ENCODE measurements at regions not wholly inside any gene's neighbourhood (a gene's known extent, or its start where the extent isn't known, plus 50 kb on each side); places are given as distances from the start of the nearest gene placed in this dataset.

- WGBS (ENCODE audit: insufficient coverage, low coverage, missing lambda C conversion rate) = 0% methylated on average over 4 of the region's 4 CpGs
- H3K79me2 ChIP-seq (ENCODE audit: control insufficient read depth, insufficient read depth, low read length) = no peaks in the 10 kb centered on the region
- no peak overlapping the region for H3K9ac ChIP-seq (ENCODE audit: insufficient read depth in 1 of 2, low read depth in 2 of 2, low read length in 2 of 2)
- BruUV-seq (replicated peaks) = no TSS peak
- ATAC-seq (no peak), DNase-seq (ENCODE audit: extremely low read depth in 1 of 4, low spot score in 3 of 4) (no peak), FAIRE-seq (no peak)
- no peaks in the 10 kb centered on the region for H3K4me1 ChIP-seq (replicated peaks in 1 of 2; ENCODE audit: control insufficient read depth in 2 of 2, insufficient read depth in 2 of 2, low read length in 2 of 2)
- in situ Hi-C loops (cut with MboI) (no loop called here), intact Hi-C loops (cut with micrococcal nuclease) (no loop called here)
- POLR2A ChIA-PET = no interaction called here
- H3K4me2 ChIP-seq (ENCODE audit: insufficient read depth, low read length) = no peak overlapping the region
- H2AFZ ChIP-seq (ENCODE audit: low read depth, low read length) = no peak overlapping the region
- H3K9me1 ChIP-seq (ENCODE audit: control insufficient read depth, insufficient read depth, low read length) = no peaks in the 10 kb centered on the region
- peaks cover 7 to 42% of the 10 kb centered on the region in 2 experiments for H3K27me3 ChIP-seq (ENCODE audit: control insufficient read depth in 2 of 2, insufficient read depth in 2 of 2, low read length in 2 of 2)
- H3K4me3 ChIP-seq = no peak overlapping the region
- H4K20me1 ChIP-seq (replicated peaks; ENCODE audit: control insufficient read depth, insufficient read depth, low read length) = no peaks in the 10 kb centered on the region
- no peaks in the 10 kb centered on the region for H3K36me3 ChIP-seq (ENCODE audit: control insufficient read depth, insufficient read depth, low read length)
- no peak overlapping the region for H3K27ac ChIP-seq (ENCODE audit: extremely low read depth, low read depth, low read length)
- CTCF ChIA-PET (ENCODE audit: low intra/inter-chr PET ratio) = no interaction called here
- H3K9me3 ChIP-seq (replicated peaks; ENCODE audit: control insufficient read depth, insufficient read depth, low read depth, low read length) = no peaks in the 10 kb centered on the region
- TF ChIP-seq SMAD2 (IDR thresholded peaks at IDR 0.05; ENCODE audit: low read depth, low read length) = no peak
- no peak for TF ChIP-seq TEAD4 (IDR thresholded peaks at IDR 0.05; ENCODE audit: low read length)
- no peak for TF ChIP-seq TEAD4 (CRISPR knock-in tag; IDR thresholded peaks at IDR 0.05; ENCODE audit: borderline replicate concordance)
- no peak for TF ChIP-seq PRPF4 (IDR thresholded peaks at IDR 0.05; ENCODE audit: insufficient read depth, low read depth, low read length, poor library complexity, severe bottlenecking)
- no peak for TF ChIP-seq ZNF589 (CRISPR knock-in tag; IDR thresholded peaks at IDR 0.05; ENCODE audit: low read depth)
- TF ChIP-seq EP300 (IDR thresholded peaks at IDR 0.05; ENCODE audit: low read length) = no peak
- no peak for TF ChIP-seq ATF2 (CRISPR knock-in tag; IDR thresholded peaks at IDR 0.05)
- no peak for TF ChIP-seq HNRNPLL (IDR thresholded peaks at IDR 0.05; ENCODE audit: low read depth, low read length, poor library complexity, severe bottlenecking)
- no peak for TF ChIP-seq U2AF2 (optimal IDR thresholded peaks at IDR 0.05; ENCODE audit: low read depth, low read length)
- no peak for TF ChIP-seq HIVEP1 (CRISPR knock-in tag; IDR thresholded peaks at IDR 0.05)
- TF ChIP-seq TOE1 (IDR thresholded peaks at IDR 0.05; ENCODE audit: borderline replicate concordance) = no peak
- no peak for TF ChIP-seq TOE1 (CRISPR knock-in tag; IDR thresholded peaks at IDR 0.05; ENCODE audit: borderline replicate concordance, low read depth)
- no peak for TF ChIP-seq ZNF217 (CRISPR knock-in tag; IDR thresholded peaks at IDR 0.05)
- no peak for TF ChIP-seq FOXA1 (IDR thresholded peaks at IDR 0.05; ENCODE audit: borderline replicate concordance)
- TF ChIP-seq SFPQ (IDR thresholded peaks at IDR 0.05; ENCODE audit: low read depth, low read length) = no peak
- no peak for TF ChIP-seq NFXL1 (CRISPR knock-in tag; IDR thresholded peaks at IDR 0.05)
- TF ChIP-seq SLC30A9 (CRISPR knock-in tag; IDR thresholded peaks at IDR 0.05) = no peak
- no peak for TF ChIP-seq FOXA3 (CRISPR knock-in tag; conservative IDR thresholded peaks at IDR 0.05 in 1 of 2, IDR thresholded peaks at IDR 0.05 in 1 of 2)
- TF ChIP-seq ZNF445 (CRISPR knock-in tag; IDR thresholded peaks at IDR 0.05; ENCODE audit: low read depth) = no peak
- no peak for TF ChIP-seq TRIM24 (IDR thresholded peaks at IDR 0.05)
These were observed 247.7 kb downstream of the SOD2 start for GRCh38 chr6:159445351-159445750.

Measured in K562 (cell line).